AG04449 (cell line): ENCODE measurements at regions not wholly inside any gene's neighbourhood (a gene's known extent, or its start where the extent isn't known, plus 50 kb on each side); places are given as distances from the start of the nearest gene placed in this dataset.

Source experiments
- CTCF ChIA-PET: fragments of 350-600 bp; formaldehyde crosslinking; extraction: SDS; loops from one replicate; lab custom pipeline; 2021; ENCODE audit warnings: antibody characterized with exemption; lab: Yijun Ruan, JAX
- POLR2A ChIA-PET: fragments of 400-600, 350-600 bp; formaldehyde crosslinking; extraction: SDS; loops from one replicate; lab custom pipeline; 2020; ENCODE audit warnings: antibody characterized with exemption, inconsistent platforms; lab: Yijun Ruan, JAX
- DNase-seq: peaks from one replicate; pipeline ENCODE4 v3.0.0-alpha.2; 2010; ENCODE audit warnings: low read depth, low spot score
- H3K4me3 ChIP-seq: 2 replicates; pipeline ENCODE4 v1.5.1; 2011; ENCODE audit warnings: low read depth, mild to moderate bottlenecking, control low read depth, low read length
- TF ChIP-seq, protein P1 (sequence below): IDR thresholded peaks from one replicate; pipeline ENCODE4 v1.5.1; 2011; ENCODE audit warnings: mild to moderate bottlenecking, moderate library complexity, low read length, control low read depth, inconsistent platforms; ENCODE audit not compliant: insufficient read depth; ENCODE audit errors: missing control alignments

DNA sequence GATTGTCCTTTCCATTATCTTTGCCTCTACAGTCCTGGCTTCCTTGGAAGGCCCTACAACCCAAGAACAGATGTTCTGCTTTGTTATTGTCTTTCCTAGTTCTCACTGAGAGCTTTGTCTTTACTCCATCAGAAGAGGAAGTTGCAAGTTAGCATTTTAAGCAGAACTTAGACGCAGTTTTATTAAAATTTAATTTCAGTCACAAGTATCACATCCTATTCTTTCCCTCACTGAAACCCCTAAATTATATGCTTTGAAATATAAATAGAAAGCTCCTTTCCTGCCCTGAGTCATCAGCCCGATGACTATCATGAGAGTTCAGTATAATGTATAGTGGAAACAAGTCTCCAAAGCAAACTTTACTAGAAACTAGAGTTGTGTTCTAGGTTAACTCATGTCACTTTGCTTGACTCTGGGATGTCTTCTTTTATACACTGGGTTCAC, 291.2 kb upstream of the RBMS3 start:
- no peak for DNase-seq
- no peak overlapping the region for H3K4me3 ChIP-seq
- TF ChIP-seq, protein P1, sequence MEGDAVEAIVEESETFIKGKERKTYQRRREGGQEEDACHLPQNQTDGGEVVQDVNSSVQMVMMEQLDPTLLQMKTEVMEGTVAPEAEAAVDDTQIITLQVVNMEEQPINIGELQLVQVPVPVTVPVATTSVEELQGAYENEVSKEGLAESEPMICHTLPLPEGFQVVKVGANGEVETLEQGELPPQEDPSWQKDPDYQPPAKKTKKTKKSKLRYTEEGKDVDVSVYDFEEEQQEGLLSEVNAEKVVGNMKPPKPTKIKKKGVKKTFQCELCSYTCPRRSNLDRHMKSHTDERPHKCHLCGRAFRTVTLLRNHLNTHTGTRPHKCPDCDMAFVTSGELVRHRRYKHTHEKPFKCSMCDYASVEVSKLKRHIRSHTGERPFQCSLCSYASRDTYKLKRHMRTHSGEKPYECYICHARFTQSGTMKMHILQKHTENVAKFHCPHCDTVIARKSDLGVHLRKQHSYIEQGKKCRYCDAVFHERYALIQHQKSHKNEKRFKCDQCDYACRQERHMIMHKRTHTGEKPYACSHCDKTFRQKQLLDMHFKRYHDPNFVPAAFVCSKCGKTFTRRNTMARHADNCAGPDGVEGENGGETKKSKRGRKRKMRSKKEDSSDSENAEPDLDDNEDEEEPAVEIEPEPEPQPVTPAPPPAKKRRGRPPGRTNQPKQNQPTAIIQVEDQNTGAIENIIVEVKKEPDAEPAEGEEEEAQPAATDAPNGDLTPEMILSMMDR: no peak
- ChIA-PET POLR2A (interaction anchor here (0.6 kb wide), 1 partner anchor 925 kb away, joined by 3 read pairs; no protein-coding TSS in a partner anchor), CTCF (interaction anchor here (0.9 kb wide), 1 partner anchor 10 kb away, joined by 3 read pairs; no protein-coding TSS in a partner anchor)

DNA sequence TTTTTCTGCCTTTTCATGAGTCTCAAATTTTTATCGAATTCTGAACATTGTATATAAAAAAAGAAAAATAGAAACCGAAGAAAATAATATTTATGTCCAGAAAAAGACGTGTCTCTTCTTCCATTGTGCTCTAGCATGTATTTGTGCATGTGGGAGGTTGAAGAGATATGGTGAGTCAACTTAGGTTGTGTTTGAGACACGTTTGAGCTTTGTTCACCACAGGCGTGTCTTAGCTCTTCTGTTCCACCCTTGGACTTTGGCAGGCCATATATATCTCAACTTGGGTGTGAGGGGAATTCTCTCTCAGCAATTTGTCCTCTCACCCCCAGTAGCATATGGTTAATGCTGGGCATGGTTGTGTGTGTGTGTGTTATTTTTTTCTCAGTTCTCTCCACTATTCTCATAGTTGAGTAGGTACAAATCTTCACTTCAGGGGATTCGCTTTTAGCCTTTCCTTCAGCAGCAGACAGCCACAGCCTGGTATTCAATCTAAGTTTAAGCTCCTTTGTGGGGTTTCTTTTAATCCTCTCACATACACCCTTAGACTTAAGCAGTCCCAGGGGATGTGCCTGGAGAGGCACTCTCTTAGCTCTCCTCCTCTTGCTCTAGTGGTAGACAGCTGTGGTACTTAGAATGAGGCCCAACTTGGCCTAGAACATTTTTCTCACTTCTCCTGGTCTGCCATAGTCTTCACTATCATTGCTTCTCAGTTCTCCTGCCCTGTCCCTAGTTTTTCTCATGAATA, 286.5 kb upstream of the RBMS3 start:
- ChIA-PET POLR2A (no interaction called here), CTCF (no interaction called here)
- TF ChIP-seq, protein P1: no peak

DNA sequence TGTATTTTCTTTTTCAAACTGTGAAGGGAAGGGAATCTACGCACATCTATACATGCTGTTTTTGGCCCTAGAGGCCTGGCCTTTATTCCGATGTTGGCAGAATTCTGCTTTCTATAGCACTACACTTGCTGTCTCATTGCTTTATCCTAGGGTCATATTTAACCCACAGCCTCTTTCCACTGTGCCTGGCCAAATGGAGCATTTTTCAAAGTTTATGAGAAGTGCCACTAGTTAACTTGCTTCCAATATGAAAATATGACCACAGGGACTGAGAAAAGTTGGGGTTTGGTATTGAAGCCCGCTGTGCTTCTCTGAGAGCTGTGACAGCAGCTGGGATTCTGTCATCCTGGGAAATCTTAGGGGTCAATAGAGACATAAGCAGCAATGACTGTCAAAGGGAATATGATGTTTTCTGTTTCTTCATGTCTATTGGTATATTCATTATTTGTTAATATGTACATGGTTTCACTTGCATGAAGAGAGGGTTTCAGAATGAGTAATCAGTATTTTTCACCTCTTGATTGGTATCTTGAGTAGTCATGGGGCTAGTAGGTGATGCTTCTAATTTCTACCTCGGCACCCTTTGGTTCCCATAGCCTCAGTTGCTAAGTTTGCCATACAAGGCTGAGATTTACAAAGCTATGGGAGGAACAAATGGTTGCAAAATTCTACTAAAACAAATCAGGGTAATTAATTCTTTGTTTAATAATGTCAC, 275.8 kb upstream of the RBMS3 start:
- POLR2A ChIA-PET: no interaction called here
- TF ChIP-seq, protein P1: no peak
- DNase-seq: no peak
- CTCF ChIA-PET: no interaction called here
- H3K4me3 ChIP-seq: no peak overlapping the region

More for the DNA sequence above, 286.5 kb upstream of the RBMS3 start:
- H3K4me3 ChIP-seq: no peak overlapping the region
- no peak for DNase-seq

DNA sequence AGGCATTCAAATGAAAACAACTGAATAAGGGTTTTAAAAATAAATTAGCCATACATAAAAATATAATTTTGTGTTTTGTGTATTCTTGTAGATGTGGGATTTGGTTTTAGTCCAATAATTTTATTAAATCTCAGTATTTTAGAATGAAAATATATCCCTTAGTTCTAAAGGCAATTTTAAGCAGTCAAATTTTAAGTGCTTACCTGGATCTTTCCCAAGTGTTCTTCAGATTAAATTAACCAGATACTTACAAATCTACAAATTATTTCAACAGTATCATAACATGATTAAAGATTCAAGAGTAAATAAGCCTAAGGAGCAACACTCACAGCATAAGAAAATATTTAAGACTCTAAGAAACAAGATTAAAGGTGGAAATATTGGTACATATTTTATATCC, 275.0 kb upstream of the RBMS3 start:
- H3K4me3 ChIP-seq: no peak overlapping the region
- DNase-seq: no peak
- POLR2A ChIA-PET: no interaction called here
- CTCF ChIA-PET: no interaction called here
- TF ChIP-seq, protein P1: no peak

DNA sequence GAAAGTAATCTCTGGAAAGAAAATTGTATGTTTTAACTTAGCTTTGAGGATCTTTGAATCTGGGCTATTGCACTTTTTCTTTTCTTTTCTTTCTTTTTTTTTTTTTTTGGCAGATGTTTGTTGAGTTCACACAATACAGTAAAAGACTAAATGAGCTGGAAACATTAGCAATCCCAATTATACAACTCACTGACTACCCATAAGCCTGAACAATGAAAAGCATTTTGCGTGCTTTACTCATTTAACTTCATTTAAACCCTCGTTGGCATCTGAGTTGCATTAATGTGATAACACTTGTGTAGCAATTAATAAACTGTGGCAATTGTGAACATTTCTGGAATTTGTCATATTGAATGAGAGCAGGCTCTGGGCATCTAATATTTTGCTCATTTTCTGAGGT, 269.4 kb upstream of the RBMS3 start:
- ChIA-PET CTCF (no interaction called here), POLR2A (no interaction called here)
- TF ChIP-seq, protein P1: no peak
- H3K4me3 ChIP-seq: no peak overlapping the region
- DNase-seq: no peak

DNA sequence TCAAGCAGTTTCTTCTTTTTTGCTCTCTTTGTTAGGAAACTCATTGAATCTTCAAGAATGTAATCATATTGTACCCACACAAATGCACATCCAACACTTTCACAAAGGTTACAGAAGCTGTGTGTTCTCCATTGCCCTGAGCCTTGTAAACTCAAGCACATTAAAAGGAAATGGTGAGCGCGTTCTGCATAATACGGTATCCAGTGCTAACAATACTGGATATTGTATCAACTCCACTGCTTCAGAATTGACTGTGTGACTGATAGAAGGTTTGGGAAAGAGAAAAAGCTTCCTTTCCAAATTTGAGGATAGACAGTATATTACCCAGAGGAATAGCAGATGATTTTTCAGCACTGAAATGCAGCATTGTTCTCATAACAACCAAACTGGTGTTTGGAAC, 268.9 kb upstream of the RBMS3 start:
- no peak for DNase-seq
- POLR2A ChIA-PET: no interaction called here
- CTCF ChIA-PET: no interaction called here

More for the DNA sequence above, 268.9 kb upstream of the RBMS3 start:
- H3K4me3 ChIP-seq: no peak overlapping the region
- TF ChIP-seq, protein P1: no peak
